HepG2 (cell line): ENCODE measurements at regions not wholly inside any gene's neighbourhood (a gene's known extent, or its start where the extent isn't known, plus 50 kb on each side); places are given as distances from the start of the nearest gene placed in this dataset.

ENCODE experiments used
- CTCF ChIP-seq: sonication (generic); formaldehyde crosslinking; IDR thresholded peaks from 2 replicates; pipeline ENCODE4 v1.5.0; 2020; ENCODE audit warnings: mild to moderate bottlenecking, missing genetic modification reagents, moderate library complexity
- HOXA7 ChIP-seq: sonication (generic); formaldehyde crosslinking; IDR thresholded peaks from 2 replicates; pipeline ENCODE4 v1.8.1; 2022; ENCODE audit warnings: mild to moderate bottlenecking, missing genetic modification reagents, moderate library complexity
- POLR2A ChIP-seq, 2 experiments: IDR thresholded peaks; 2 replicates each; pipeline ENCODE4 v1.6.1; 2011; ENCODE audit warnings: low read depth in 2 of 2, low read length in 2 of 2, mild to moderate bottlenecking in 1 of 2, moderate library complexity in 1 of 2; ENCODE audit not compliant: insufficient read depth in 1 of 2
- XRCC5 ChIP-seq: fragments of 200-400 bp; formaldehyde crosslinking; optimal IDR thresholded peaks from 2 replicates; pipeline ENCODE3; 2017; ENCODE audit warnings: mild to moderate bottlenecking, low read length
- ZMAT3 ChIP-seq: sonication (generic); formaldehyde crosslinking; conservative IDR thresholded peaks from 2 replicates; pipeline ENCODE4 v1.7.0; 2021; ENCODE audit warnings: missing genetic modification reagents

- TF ChIP-seq POLR2A (IDR thresholded peaks at IDR 0.05; ENCODE audit: insufficient read depth in 1 of 2, low read depth in 2 of 2, low read length in 2 of 2) (no peak), ZMAT3 (CRISPR knock-in tag) (no peak), HOXA7 (CRISPR knock-in tag) (no peak), XRCC5 (no peak), CTCF (CRISPR knock-in tag) (no peak)
Observed at GRCh38 chr6:90970672-90971071, 383.8 kb upstream of the MAP3K7 start.
